Stimulated activated CD4-positive, alpha-beta T cell treated with anti-CD3 and anti-CD28 coated beads, Interleukin-4, amount 100 ng/mL, for 24 hours (primary cell): ENCODE measurements at regions not wholly inside any gene's neighbourhood (a gene's known extent, or its start where the extent isn't known, plus 50 kb on each side); places are given as distances from the start of the nearest gene placed in this dataset.

Experiments
- DNase-seq: peaks from one replicate; pipeline ENCODE4 v3.0.0-alpha.2; 2020

GRCh38 chr16:87219287-87219909, 97.8 kb downstream of the C16orf95 start:
- DNase-seq = no peak

- no peak for DNase-seq
Observed at GRCh38 chr16:87221633-87222032, 95.6 kb downstream of the C16orf95 start.

GRCh38 chr16:87222335-87222734, 94.9 kb downstream of the C16orf95 start:
- DNase-seq = no peak

GRCh38 chr16:87223656-87224248, 93.4 kb downstream of the C16orf95 start:
- DNase-seq = no peak

- DNase-seq = no peak
Observed at GRCh38 chr16:87226926-87227295, 90.3 kb downstream of the C16orf95 start.

- DNase-seq = no peak
Observed at GRCh38 chr16:87227296-87227951, 89.8 kb downstream of the C16orf95 start.

GRCh38 chr16:87228363-87228762, 88.8 kb downstream of the C16orf95 start:
- no peak for DNase-seq

GRCh38 chr16:87229230-87230188, 87.7 kb downstream of the C16orf95 start:
- DNase-seq = no peak

GRCh38 chr16:87230571-87230970, 86.6 kb downstream of the C16orf95 start:
- no peak for DNase-seq

GRCh38 chr16:87231295-87231694, 85.9 kb downstream of the C16orf95 start:
- DNase-seq = no peak

- DNase-seq = no peak
Observed at GRCh38 chr16:87231911-87232310, 85.3 kb downstream of the C16orf95 start.

- DNase-seq = no peak
Observed at GRCh38 chr16:87233928-87234327, 83.3 kb downstream of the C16orf95 start.

GRCh38 chr16:87234601-87235000, 82.6 kb downstream of the C16orf95 start:
- DNase-seq = no peak

- DNase-seq = no peak
Observed at GRCh38 chr16:87235810-87236515, 81.2 kb downstream of the C16orf95 start.

- DNase-seq = no peak
Observed at GRCh38 chr16:87236516-87237115, 80.6 kb downstream of the C16orf95 start.

GRCh38 chr16:87238361-87238715, 78.9 kb downstream of the C16orf95 start:
- DNase-seq = no peak

- no peak for DNase-seq
Observed at GRCh38 chr16:87239545-87239944, 77.6 kb downstream of the C16orf95 start.

GRCh38 chr16:87240211-87241136, 76.7 kb downstream of the C16orf95 start:
- no peak for DNase-seq

- no peak for DNase-seq
Observed at GRCh38 chr16:87241137-87241771, 75.9 kb downstream of the C16orf95 start.

- no peak for DNase-seq
Observed at GRCh38 chr16:87243478-87243877, 73.7 kb downstream of the C16orf95 start.
